ENCODE measurements at regions not wholly inside any gene's neighbourhood (a gene's known extent, or its start where the extent isn't known, plus 50 kb on each side); places are given as distances from the start of the nearest gene placed in this dataset.

GRCh38 chr13:91058066-91058465 is 289.4 kb upstream of the MIR17HG start:
- Histone ChIP-seq H3K27ac (ENCODE audit: low read length) (no peak overlapping the region), H3K9ac (ENCODE audit: low read depth, low read length) (no peak overlapping the region), H3K9me3 (ENCODE audit: insufficient read depth, low read depth, low read length) (no peaks in the 10 kb centered on the region), H3K4me1 (ENCODE audit: insufficient read depth, low read length) (peaks cover 7% of the 10 kb centered on the region; the same call in 1 of the 2 replicates), H3K27me3 (ENCODE audit: insufficient read depth, low read length) (no peaks in the 10 kb centered on the region), H3K36me3 (ENCODE audit: insufficient read depth, low read depth, low read length) (no peaks in the 10 kb centered on the region), H3K4me3 (ENCODE audit: low read length) (no peak overlapping the region)

GRCh38 chr13:91058919-91059318 is 288.6 kb upstream of the MIR17HG start:
- no peaks in the 10 kb centered on the region for H3K27me3 ChIP-seq (ENCODE audit: insufficient read depth, low read length)
- no peak overlapping the region for H3K9ac ChIP-seq (ENCODE audit: low read depth, low read length)
- no peaks in the 10 kb centered on the region for H3K9me3 ChIP-seq (ENCODE audit: insufficient read depth, low read depth, low read length)

GRCh38 chr13:91066745-91067144 is 280.7 kb upstream of the MIR17HG start:
- no peaks in the 10 kb centered on the region for H3K9me3 ChIP-seq (ENCODE audit: insufficient read depth, low read depth, low read length)
- H3K4me1 ChIP-seq (ENCODE audit: insufficient read depth, low read length): no peaks in the 10 kb centered on the region
- H3K27ac ChIP-seq (ENCODE audit: low read length): no peak overlapping the region
- H3K27me3 ChIP-seq (ENCODE audit: insufficient read depth, low read length): no peaks in the 10 kb centered on the region
- no peak overlapping the region for H3K9ac ChIP-seq (ENCODE audit: low read depth, low read length)
- no peaks in the 10 kb centered on the region for H3K36me3 ChIP-seq (ENCODE audit: insufficient read depth, low read depth, low read length)
- no peak overlapping the region for H3K4me3 ChIP-seq (ENCODE audit: low read length)

More at GRCh38 chr13:91058919-91059318, 288.6 kb upstream of the MIR17HG start:
- Histone ChIP-seq H3K36me3 (ENCODE audit: insufficient read depth, low read depth, low read length) (no peaks in the 10 kb centered on the region), H3K27ac (ENCODE audit: low read length) (no peak overlapping the region), H3K4me3 (ENCODE audit: low read length) (no peak overlapping the region), H3K4me1 (ENCODE audit: insufficient read depth, low read length) (peaks cover 7% of the 10 kb centered on the region; the same call in 1 of the 2 replicates)

GRCh38 chr13:91072486-91072885 is 275.0 kb upstream of the MIR17HG start:
- no peak overlapping the region for H3K4me3 ChIP-seq (ENCODE audit: low read length)
- no peak overlapping the region for H3K9ac ChIP-seq (ENCODE audit: low read depth, low read length)
- H3K36me3 ChIP-seq (ENCODE audit: insufficient read depth, low read depth, low read length): no peaks in the 10 kb centered on the region
- H3K27me3 ChIP-seq (ENCODE audit: insufficient read depth, low read length): no peaks in the 10 kb centered on the region
- H3K4me1 ChIP-seq (ENCODE audit: insufficient read depth, low read length): no peaks in the 10 kb centered on the region
- no peaks in the 10 kb centered on the region for H3K9me3 ChIP-seq (ENCODE audit: insufficient read depth, low read depth, low read length)
- H3K27ac ChIP-seq (ENCODE audit: low read length): no peak overlapping the region

- no peaks in the 10 kb centered on the region for H3K4me1 ChIP-seq (ENCODE audit: insufficient read depth, low read length)
- no peaks in the 10 kb centered on the region for H3K27me3 ChIP-seq (ENCODE audit: insufficient read depth, low read length)
- no peak overlapping the region for H3K27ac ChIP-seq (ENCODE audit: low read length)
- no peaks in the 10 kb centered on the region for H3K9me3 ChIP-seq (ENCODE audit: insufficient read depth, low read depth, low read length)
- no peak overlapping the region for H3K9ac ChIP-seq (ENCODE audit: low read depth, low read length)
- no peak overlapping the region for H3K4me3 ChIP-seq (ENCODE audit: low read length)
- no peaks in the 10 kb centered on the region for H3K36me3 ChIP-seq (ENCODE audit: insufficient read depth, low read depth, low read length)
These were observed 273.4 kb upstream of the MIR17HG start for GRCh38 chr13:91074091-91074490.

- Histone ChIP-seq H3K27me3 (ENCODE audit: insufficient read depth, low read length) (no peaks in the 10 kb centered on the region), H3K9me3 (ENCODE audit: insufficient read depth, low read depth, low read length) (no peaks in the 10 kb centered on the region), H3K9ac (ENCODE audit: low read depth, low read length) (no peak overlapping the region), H3K36me3 (ENCODE audit: insufficient read depth, low read depth, low read length) (no peaks in the 10 kb centered on the region), H3K4me3 (ENCODE audit: low read length) (no peak overlapping the region), H3K27ac (ENCODE audit: low read length) (no peak overlapping the region), H3K4me1 (ENCODE audit: insufficient read depth, low read length) (no peaks in the 10 kb centered on the region)
These were observed 270.7 kb upstream of the MIR17HG start for GRCh38 chr13:91076830-91077229.

GRCh38 chr13:91078093-91078679 is 269.3 kb upstream of the MIR17HG start:
- Histone ChIP-seq H3K4me1 (ENCODE audit: insufficient read depth, low read length) (no peaks in the 10 kb centered on the region), H3K36me3 (ENCODE audit: insufficient read depth, low read depth, low read length) (no peaks in the 10 kb centered on the region), H3K27ac (ENCODE audit: low read length) (no peak overlapping the region), H3K4me3 (ENCODE audit: low read length) (no peak overlapping the region), H3K27me3 (ENCODE audit: insufficient read depth, low read length) (no peaks in the 10 kb centered on the region), H3K9me3 (ENCODE audit: insufficient read depth, low read depth, low read length) (no peaks in the 10 kb centered on the region), H3K9ac (ENCODE audit: low read depth, low read length) (no peak overlapping the region)

- no peak overlapping the region for H3K27ac ChIP-seq (ENCODE audit: low read length)
- H3K36me3 ChIP-seq (ENCODE audit: insufficient read depth, low read depth, low read length): no peaks in the 10 kb centered on the region
- no peaks in the 10 kb centered on the region for H3K27me3 ChIP-seq (ENCODE audit: insufficient read depth, low read length)
- H3K4me1 ChIP-seq (ENCODE audit: insufficient read depth, low read length): no peaks in the 10 kb centered on the region
- no peak overlapping the region for H3K4me3 ChIP-seq (ENCODE audit: low read length)
- no peak overlapping the region for H3K9ac ChIP-seq (ENCODE audit: low read depth, low read length)
- no peaks in the 10 kb centered on the region for H3K9me3 ChIP-seq (ENCODE audit: insufficient read depth, low read depth, low read length)
These were observed 268.3 kb upstream of the MIR17HG start for GRCh38 chr13:91079176-91079575.

- Histone ChIP-seq H3K36me3 (ENCODE audit: insufficient read depth, low read depth, low read length) (no peaks in the 10 kb centered on the region), H3K9me3 (ENCODE audit: insufficient read depth, low read depth, low read length) (no peaks in the 10 kb centered on the region), H3K27ac (ENCODE audit: low read length) (no peak overlapping the region), H3K9ac (ENCODE audit: low read depth, low read length) (no peak overlapping the region), H3K4me1 (ENCODE audit: insufficient read depth, low read length) (no peaks in the 10 kb centered on the region), H3K4me3 (ENCODE audit: low read length) (no peak overlapping the region), H3K27me3 (ENCODE audit: insufficient read depth, low read length) (no peaks in the 10 kb centered on the region)
These were observed 262.4 kb upstream of the MIR17HG start for GRCh38 chr13:91085127-91085526.

GRCh38 chr13:91086936-91087716 is 260.4 kb upstream of the MIR17HG start:
- no peaks in the 10 kb centered on the region for H3K9me3 ChIP-seq (ENCODE audit: insufficient read depth, low read depth, low read length)
- H3K4me3 ChIP-seq (ENCODE audit: low read length): no peak overlapping the region
- no peak overlapping the region for H3K9ac ChIP-seq (ENCODE audit: low read depth, low read length)
- H3K27ac ChIP-seq (ENCODE audit: low read length): no peak overlapping the region
- H3K36me3 ChIP-seq (ENCODE audit: insufficient read depth, low read depth, low read length): no peaks in the 10 kb centered on the region
- no peaks in the 10 kb centered on the region for H3K27me3 ChIP-seq (ENCODE audit: insufficient read depth, low read length)
- no peaks in the 10 kb centered on the region for H3K4me1 ChIP-seq (ENCODE audit: insufficient read depth, low read length)

GRCh38 chr13:91097269-91097668 is 250.2 kb upstream of the MIR17HG start:
- Histone ChIP-seq H3K36me3 (ENCODE audit: insufficient read depth, low read depth, low read length) (no peaks in the 10 kb centered on the region), H3K9ac (ENCODE audit: low read depth, low read length) (no peak overlapping the region), H3K9me3 (ENCODE audit: insufficient read depth, low read depth, low read length) (no peaks in the 10 kb centered on the region), H3K27ac (ENCODE audit: low read length) (no peak overlapping the region), H3K27me3 (ENCODE audit: insufficient read depth, low read length) (no peaks in the 10 kb centered on the region), H3K4me1 (ENCODE audit: insufficient read depth, low read length) (peaks cover 5% of the 10 kb centered on the region; the same call in 1 of the 2 replicates), H3K4me3 (ENCODE audit: low read length) (no peak overlapping the region)

- peaks cover 5% of the 10 kb centered on the region; the same call in 1 of the 2 replicates for H3K4me1 ChIP-seq (ENCODE audit: insufficient read depth, low read length)
- no peaks in the 10 kb centered on the region for H3K36me3 ChIP-seq (ENCODE audit: insufficient read depth, low read depth, low read length)
- no peaks in the 10 kb centered on the region for H3K27me3 ChIP-seq (ENCODE audit: insufficient read depth, low read length)
- H3K9ac ChIP-seq (ENCODE audit: low read depth, low read length): no peak overlapping the region
- no peak overlapping the region for H3K4me3 ChIP-seq (ENCODE audit: low read length)
- H3K27ac ChIP-seq (ENCODE audit: low read length): no peak overlapping the region
- no peaks in the 10 kb centered on the region for H3K9me3 ChIP-seq (ENCODE audit: insufficient read depth, low read depth, low read length)
These were observed 247.6 kb upstream of the MIR17HG start for GRCh38 chr13:91099877-91100276.
